ENCODE measurements at regions not wholly inside any gene's neighbourhood (a gene's known extent, or its start where the extent isn't known, plus 50 kb on each side); places are given as distances from the start of the nearest gene placed in this dataset.

GRCh38 chr7:85833066-85833465, 646.2 kb upstream of the SEMA3D start:
- TF ChIP-seq, protein P1, sequence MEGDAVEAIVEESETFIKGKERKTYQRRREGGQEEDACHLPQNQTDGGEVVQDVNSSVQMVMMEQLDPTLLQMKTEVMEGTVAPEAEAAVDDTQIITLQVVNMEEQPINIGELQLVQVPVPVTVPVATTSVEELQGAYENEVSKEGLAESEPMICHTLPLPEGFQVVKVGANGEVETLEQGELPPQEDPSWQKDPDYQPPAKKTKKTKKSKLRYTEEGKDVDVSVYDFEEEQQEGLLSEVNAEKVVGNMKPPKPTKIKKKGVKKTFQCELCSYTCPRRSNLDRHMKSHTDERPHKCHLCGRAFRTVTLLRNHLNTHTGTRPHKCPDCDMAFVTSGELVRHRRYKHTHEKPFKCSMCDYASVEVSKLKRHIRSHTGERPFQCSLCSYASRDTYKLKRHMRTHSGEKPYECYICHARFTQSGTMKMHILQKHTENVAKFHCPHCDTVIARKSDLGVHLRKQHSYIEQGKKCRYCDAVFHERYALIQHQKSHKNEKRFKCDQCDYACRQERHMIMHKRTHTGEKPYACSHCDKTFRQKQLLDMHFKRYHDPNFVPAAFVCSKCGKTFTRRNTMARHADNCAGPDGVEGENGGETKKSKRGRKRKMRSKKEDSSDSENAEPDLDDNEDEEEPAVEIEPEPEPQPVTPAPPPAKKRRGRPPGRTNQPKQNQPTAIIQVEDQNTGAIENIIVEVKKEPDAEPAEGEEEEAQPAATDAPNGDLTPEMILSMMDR (IDR thresholded peaks at IDR 0.05; ENCODE audit: low read depth, low read length): no peak
- peak; percentile 2 for DNase-seq (ENCODE audit: extremely low read depth, low read depth)

DNA sequence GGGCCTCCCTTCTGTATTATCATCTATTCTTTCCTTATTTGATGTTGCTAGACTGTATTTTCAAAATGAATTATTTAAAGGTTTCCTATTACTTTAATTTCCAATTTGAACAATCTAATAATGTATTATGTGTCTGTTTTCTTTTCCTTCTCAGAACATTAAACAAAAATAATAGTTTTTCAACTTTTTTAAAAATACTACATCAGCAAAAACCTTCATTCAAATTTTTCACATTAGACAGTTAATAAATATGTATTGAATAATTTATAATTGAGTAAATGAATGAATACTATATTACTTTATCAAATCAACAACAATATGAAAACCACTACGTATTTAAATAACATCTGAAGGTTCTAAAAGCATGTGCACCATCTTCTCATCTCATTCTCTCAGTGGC, 644.1 kb upstream of the SEMA3D start:
- no peak for DNase-seq (ENCODE audit: extremely low read depth, low read depth)

DNA sequence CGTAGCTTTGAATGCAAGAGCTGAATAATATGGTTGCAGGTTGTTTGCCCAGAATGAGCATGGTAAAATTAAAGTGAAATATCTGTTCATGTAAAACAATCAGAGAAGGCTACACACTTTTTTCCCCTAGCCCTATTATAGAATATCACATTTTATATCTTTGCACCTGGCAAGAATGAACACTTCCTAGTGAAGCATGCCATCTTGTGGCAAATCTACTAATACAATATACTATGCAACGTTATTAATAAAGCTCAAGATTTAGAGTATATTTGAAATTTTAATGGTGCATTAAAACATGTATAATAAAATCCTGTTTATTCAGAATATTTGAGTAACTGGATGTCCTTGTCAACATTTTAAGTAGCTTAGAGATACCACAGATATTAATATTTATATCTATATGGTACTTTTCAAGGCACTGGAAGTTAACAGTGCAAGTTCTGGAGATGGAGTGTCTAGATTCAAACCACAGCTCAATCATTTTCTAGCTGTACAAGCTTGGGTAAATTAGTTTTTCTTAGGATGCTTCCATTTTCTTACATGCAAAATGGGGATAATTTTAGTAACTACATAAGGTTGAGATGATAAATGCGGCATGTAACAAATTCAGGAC, 643.1 kb upstream of the SEMA3D start:
- peak; percentile 4 for DNase-seq (ENCODE audit: extremely low read depth, low read depth)
- TF ChIP-seq, protein P1 (IDR thresholded peaks at IDR 0.05; ENCODE audit: low read depth, low read length): peak; percentile 46

More for the DNA sequence above, 644.1 kb upstream of the SEMA3D start:
- TF ChIP-seq, protein P1 (IDR thresholded peaks at IDR 0.05; ENCODE audit: low read depth, low read length): no peak

- no peak for DNase-seq (ENCODE audit: extremely low read depth, low read depth)
- TF ChIP-seq, protein P1 (IDR thresholded peaks at IDR 0.05; ENCODE audit: low read depth, low read length): no peak
Observed at GRCh38 chr7:85829176-85829575, 642.3 kb upstream of the SEMA3D start.

DNA sequence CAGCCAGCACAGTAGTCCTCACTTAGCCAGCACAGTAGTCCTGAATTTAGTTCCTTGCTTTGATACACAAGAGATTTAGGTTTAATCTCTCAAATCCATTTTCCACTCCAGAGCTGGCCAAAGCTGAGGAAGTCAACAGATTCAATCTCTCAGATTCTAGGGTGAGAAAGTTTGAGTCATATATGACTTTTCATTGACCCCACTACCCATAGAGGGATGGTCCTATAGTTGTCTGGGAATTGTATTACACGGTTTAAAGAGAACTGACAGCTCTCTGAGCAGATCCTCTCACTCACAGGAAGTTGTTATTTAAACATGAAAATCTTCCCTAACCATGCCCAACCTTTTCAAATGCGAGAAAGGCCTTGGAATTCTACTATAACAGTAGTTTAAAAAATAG, 641.8 kb upstream of the SEMA3D start:
- no peak for DNase-seq (ENCODE audit: extremely low read depth, low read depth)
- TF ChIP-seq, protein P1 (IDR thresholded peaks at IDR 0.05; ENCODE audit: low read depth, low read length): no peak

GRCh38 chr7:85823396-85824080, 636.7 kb upstream of the SEMA3D start:
- TF ChIP-seq, protein P1 (IDR thresholded peaks at IDR 0.05; ENCODE audit: low read depth, low read length): no peak
- DNase-seq (ENCODE audit: extremely low read depth, low read depth): no peak

- DNase-seq (ENCODE audit: extremely low read depth, low read depth): no peak
- TF ChIP-seq, protein P1 (IDR thresholded peaks at IDR 0.05; ENCODE audit: low read depth, low read length): no peak
Observed at GRCh38 chr7:85821926-85822325, 635.1 kb upstream of the SEMA3D start.

All from AG09319 (cell line).